Left hindlimb (tissue), 1 donor: ENCODE measurements at regions not wholly inside any gene's neighbourhood (a gene's known extent, or its start where the extent isn't known, plus 50 kb on each side); places are given as distances from the start of the nearest gene placed in this dataset.
A peak's percentile ranks its signal among the peaks of the same experiment; 100 is the strongest.
"Not testable (repeated sequence)": the region's sequence is repeated elsewhere in the genome, so short reads cannot be mapped to it uniquely, and the experiment has no call there.

Experiments
- DNase-seq: peaks from one replicate; pipeline ENCODE4 v3.0.0-alpha.2; 2018

GRCh38 chr17:11182430-11182829 lies 58.6 kb upstream of the SHISA6 start:
- no peak for DNase-seq

DNA sequence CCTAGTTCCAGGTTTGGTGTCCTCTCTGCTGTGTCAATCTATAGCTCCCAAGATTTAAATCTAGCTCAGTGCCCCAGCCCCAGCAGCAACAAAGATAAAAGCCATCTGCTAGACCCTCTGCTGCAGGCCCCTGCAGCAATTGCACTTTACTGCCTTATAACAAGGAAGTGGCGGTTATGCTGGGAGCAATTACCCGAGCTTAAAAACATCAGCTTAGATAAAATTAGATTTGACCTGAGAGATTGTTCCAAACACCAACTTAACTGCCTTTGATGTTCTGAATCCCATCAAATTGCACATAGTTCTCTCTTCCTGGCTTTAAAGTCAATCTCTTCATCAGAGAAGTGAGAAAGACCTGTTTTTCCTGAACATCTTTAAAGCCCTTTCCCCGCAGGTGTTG lies 62.4 kb upstream of the SHISA6 start:
- DNase-seq = no peak

DNA sequence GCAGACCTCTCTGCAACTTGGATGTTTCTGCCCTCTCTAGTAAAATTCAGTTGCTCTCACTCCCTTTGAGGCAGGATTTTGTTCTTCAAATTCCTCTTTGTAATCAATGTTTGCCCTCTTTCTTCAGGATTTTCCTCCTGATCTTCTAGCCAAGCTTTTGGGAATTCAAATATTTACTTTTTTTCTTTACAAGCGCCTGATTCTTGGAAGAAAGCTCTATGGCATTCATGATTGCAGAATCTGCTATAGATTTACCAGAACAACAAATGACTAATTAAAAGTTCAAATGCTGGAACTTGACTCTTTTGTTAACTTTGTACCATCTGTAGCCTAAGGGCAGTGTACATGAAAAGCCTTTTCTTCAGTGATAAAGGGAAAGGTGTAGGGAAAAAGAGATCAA lies 63.7 kb upstream of the SHISA6 start:
- DNase-seq = no peak

GRCh38 chr17:11176549-11176948 lies 64.5 kb upstream of the SHISA6 start:
- no peak for DNase-seq

GRCh38 chr17:11170881-11171280 lies 70.1 kb upstream of the SHISA6 start:
- DNase-seq = no peak

DNA sequence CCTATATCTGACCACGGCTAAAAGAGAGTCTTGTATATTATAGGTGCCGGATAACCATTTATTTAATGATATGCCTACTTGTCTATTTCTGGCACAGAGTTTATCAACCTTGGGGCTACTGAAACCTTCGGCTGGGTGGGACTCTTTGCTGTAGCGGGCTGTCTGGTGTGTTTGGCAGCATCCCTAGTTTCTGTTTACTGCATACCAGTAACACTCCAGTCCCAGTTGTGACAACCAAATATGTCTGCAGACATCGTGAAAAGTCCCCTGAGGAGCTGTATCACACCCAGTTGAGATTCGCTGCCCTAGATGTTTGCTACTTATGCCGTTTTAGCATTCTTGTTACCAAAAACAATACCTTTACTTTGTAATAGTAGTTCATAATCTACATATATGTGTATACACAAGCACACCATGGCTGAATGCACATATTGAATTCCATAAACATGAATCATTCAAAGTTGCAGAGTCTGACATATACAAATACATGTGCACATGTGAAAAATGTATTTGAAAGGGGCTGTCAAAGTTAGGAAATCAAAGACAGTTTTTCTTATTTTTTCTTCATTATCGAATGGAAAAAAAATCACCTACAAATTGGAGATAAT lies 89.1 kb upstream of the SHISA6 start:
- no peak for DNase-seq

- not testable (repeated sequence) for DNase-seq
These were observed 90.0 kb upstream of the SHISA6 start for GRCh38 chr17:11150906-11151511.

DNA sequence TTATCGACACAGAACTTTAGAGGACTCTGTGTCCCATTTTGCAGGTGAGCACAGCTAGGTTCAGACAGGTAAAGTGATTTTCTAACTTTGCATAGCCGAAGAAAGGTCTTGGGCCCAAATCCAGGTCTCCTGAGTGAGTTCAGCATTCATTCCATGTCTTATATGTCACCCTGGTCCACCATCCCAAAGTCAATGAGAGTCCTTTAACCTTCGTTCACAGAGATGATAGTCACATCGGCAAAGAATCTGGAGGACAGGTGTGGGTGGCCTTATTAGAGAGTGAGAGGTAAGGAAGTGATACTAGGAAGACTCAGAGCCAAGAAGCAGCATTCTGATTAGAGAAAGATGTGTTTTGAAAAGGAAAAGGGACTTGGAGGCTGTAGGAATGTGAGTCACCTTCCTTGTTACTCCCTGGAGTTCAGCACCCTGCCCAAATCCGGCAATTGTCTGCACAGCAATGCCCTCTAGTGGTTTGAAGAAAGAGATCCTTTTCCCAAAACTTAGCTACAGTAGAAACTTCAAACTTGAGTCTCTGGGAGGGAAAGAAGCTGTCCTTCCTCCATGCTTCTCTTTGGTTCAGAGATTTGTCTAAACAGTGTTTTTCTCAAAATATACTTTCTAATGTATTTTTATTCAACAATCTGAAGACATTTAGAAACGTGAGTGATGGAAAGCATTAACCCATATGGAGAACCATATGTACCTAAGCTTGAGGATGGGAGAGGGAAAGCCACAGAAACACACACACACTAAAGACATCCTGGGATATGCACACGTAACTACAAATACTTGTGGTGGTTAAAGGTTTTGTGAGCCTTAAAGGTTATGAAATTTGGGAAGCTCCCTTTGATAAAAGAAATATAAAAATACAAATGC lies 96.4 kb upstream of the SHISA6 start:
- no peak for DNase-seq

GRCh38 chr17:11142231-11142630 lies 98.8 kb upstream of the SHISA6 start:
- no peak for DNase-seq

GRCh38 chr17:11140501-11140900 lies 100.5 kb upstream of the SHISA6 start:
- no peak for DNase-seq

GRCh38 chr17:11140043-11140442 lies 101.0 kb upstream of the SHISA6 start:
- peak; percentile 59 for DNase-seq

DNA sequence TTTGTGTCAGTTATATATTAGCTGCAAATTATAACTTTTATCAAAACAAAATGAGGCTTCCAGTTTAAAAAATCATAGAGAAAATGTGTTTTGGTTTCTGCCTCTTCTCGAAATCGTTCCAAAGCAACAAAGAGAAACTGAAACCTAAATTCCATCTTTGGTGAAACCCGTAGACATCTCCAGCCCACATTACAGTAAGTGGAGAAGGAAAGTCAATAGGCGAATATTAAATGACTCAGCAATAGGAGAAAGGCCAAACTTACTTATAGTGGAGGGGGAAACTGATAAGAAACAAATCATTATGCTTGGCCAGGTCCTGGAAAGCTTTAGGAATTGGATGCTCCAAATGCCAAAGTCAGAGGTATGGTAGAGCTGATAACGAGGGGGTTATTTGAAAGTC lies 103.0 kb upstream of the SHISA6 start:
- DNase-seq = no peak

- DNase-seq = no peak
These were observed 105.2 kb upstream of the SHISA6 start for GRCh38 chr17:11135819-11136218.

DNA sequence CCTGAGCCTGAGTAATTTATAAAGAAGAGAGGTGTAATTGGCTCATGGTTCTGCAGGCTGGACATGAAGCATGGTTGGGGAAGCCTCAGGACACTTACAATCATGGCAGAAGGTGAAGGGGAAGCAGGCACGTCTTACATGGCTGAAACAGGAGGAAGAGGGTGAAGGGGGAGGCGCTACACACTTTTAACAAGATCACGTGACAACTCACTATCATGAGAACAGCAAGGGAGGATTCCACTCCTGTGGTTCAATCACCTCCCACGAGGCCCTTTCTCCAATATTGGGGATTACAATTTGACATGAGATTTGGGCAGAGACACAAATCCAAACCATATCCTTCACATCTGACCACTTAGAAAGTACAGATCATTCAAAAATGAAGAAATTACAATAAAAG lies 110.6 kb upstream of the SHISA6 start:
- no peak for DNase-seq

DNA sequence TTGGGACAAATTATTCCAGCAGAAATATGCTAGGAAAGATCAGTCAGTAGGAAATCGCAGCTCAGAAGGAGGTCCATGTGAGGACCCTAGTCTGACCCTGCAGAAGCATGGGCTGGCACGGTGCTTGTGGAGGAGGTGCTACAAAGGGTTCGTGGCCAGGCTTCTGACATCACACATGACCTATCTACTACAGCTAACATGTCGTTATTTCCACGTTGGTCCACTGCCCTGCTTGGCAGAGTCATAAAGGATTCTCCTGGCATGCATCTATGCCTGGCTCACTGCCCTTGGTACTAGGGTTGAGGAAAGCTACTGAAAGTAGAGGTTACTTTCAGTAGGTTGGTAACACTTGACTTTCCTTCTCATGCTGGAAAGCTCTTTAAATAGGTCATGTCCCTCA lies 118.1 kb upstream of the SHISA6 start:
- DNase-seq = peak; percentile 49

- DNase-seq = no peak
These were observed 119.5 kb upstream of the SHISA6 start for GRCh38 chr17:11121341-11121985.

DNA sequence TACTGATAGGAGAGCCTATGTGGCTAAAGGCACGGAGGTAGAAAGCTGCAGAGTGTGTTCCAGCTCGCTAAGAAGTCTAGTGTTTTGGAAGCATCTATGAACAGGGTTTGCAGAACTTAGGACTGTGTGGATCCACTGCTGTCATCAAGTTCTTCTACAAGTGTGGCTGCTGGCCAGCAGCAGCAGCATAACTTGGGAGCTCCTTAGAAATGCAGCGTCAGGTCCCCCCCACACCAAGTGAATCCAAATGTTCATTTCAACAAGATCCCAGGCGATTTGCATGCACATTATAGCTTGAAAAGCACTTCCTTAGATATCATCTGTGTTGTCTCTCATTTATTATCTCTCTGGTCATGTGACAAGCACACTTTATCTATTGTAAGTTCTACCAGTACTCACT lies 131.9 kb upstream of the SHISA6 start:
- no peak for DNase-seq

DNA sequence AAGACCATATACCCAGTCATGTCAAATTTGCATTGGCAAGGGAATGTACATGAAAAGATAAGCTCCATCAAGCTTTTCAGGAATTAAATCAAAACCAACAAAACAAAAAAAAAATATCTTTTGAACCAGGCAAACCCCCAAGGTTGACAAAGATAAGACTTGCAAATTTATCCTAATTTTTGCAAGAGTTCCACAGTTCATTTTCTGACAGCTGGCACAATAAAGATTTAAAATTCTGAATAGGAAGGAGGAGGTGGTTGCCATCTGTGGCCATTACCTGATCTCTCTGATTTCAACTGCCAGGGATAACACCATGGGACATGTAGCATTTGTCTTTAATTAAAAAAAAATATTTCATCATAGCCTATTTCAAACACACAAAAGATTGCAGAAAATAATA lies 135.9 kb upstream of the SHISA6 start:
- DNase-seq = no peak

DNA sequence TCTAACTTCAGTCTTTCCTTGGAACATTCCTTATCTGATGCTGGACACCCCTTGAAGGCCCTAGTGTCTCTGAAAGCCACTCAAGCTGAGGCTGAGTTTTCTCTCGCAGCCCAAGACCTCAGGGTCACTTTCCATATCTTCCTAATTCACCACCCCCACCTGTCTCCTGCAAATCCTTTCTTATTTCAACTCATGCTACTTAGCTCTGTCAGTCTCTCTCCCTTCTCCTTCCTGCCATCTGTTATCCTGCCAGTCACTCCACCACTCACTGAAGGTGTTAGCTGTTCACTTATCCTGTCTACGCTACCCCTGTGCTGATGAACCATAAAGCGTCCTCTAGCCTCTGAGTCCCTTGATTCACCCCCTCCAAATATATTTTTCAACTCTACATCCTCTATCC lies 143.9 kb upstream of the SHISA6 start:
- DNase-seq = no peak

DNA sequence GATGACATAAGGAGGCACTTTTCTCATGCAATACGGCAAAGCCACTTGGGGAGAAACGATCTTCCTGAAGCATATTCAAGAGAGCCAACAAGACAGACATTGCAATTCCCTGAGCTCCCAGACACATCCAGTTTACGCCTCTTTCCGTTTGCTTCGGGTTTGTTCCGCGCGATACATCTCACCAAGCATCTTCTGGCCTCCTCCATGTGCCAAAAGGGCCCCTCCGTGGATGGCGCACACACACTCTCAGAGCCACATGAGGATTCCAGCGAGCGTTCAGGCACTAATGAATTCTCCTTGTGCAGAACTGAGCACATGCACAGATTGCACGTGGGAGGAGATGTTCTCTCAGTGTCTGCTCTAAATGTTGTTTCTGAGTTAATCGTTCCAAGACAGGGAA lies 146.7 kb upstream of the SHISA6 start:
- peak; percentile 65 for DNase-seq

- DNase-seq = peak; percentile 36
These were observed 154.2 kb upstream of the SHISA6 start for GRCh38 chr17:11086646-11087340.

GRCh38 chr17:11082559-11082958 lies 158.5 kb upstream of the SHISA6 start:
- DNase-seq = no peak

- no peak for DNase-seq
These were observed 159.7 kb upstream of the SHISA6 start for GRCh38 chr17:11081342-11081741.
